NB4 (cell line): ENCODE measurements at regions not wholly inside any gene's neighbourhood (a gene's known extent, or its start where the extent isn't known, plus 50 kb on each side); places are given as distances from the start of the nearest gene placed in this dataset.

ENCODE experiments used
- POLR2A ChIP-seq: IDR thresholded peaks from 2 replicates; pipeline ENCODE4 v1.6.1; 2011; ENCODE audit warnings: mild to moderate bottlenecking; ENCODE audit not compliant: insufficient read length; ENCODE audit errors: extremely low read depth
- TF ChIP-seq, protein P1 (sequence below): IDR thresholded peaks from one replicate; pipeline ENCODE4 v1.5.1; 2012; ENCODE audit warnings: low read depth, low read length
- TF ChIP-seq, protein P2 (sequence below): IDR thresholded peaks from 2 replicates; pipeline ENCODE4 v1.6.1; 2011; ENCODE audit warnings: low read depth, low read length

- TF ChIP-seq, protein P1, sequence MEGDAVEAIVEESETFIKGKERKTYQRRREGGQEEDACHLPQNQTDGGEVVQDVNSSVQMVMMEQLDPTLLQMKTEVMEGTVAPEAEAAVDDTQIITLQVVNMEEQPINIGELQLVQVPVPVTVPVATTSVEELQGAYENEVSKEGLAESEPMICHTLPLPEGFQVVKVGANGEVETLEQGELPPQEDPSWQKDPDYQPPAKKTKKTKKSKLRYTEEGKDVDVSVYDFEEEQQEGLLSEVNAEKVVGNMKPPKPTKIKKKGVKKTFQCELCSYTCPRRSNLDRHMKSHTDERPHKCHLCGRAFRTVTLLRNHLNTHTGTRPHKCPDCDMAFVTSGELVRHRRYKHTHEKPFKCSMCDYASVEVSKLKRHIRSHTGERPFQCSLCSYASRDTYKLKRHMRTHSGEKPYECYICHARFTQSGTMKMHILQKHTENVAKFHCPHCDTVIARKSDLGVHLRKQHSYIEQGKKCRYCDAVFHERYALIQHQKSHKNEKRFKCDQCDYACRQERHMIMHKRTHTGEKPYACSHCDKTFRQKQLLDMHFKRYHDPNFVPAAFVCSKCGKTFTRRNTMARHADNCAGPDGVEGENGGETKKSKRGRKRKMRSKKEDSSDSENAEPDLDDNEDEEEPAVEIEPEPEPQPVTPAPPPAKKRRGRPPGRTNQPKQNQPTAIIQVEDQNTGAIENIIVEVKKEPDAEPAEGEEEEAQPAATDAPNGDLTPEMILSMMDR = no peak
- no peak for TF ChIP-seq POLR2A
- TF ChIP-seq, protein P2, sequence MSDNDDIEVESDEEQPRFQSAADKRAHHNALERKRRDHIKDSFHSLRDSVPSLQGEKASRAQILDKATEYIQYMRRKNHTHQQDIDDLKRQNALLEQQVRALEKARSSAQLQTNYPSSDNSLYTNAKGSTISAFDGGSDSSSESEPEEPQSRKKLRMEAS = no peak
Observed at GRCh38 chr2:177024765-177025164, 187.8 kb upstream of the HNRNPA3 start.
